ENCODE measurements at regions not wholly inside any gene's neighbourhood (a gene's known extent, or its start where the extent isn't known, plus 50 kb on each side); places are given as distances from the start of the nearest gene placed in this dataset.

DNA sequence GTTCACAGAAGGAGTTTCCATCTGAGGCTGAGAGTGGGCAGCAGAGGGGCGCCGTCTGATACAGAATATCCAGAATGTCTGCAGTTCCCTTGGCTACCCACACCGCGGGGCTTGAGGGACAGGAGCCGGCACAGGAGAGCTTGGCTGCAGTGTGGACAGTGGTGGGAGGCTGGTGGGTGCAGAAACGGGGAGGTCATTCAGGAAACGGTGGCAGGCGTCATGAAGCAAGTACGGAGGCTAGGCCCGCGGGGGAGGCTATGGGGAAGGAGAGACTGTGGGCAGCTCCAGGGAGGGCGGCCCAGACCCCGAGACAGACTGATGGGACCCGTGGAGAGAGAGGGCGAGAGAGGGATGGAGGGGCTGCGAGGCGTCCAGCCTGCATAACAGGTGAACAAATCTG, 55.2 kb upstream of the UQCRFS1 start:
- H3F3A ChIP-seq (ENCODE audit: low read depth): peaks cover 5% of the 10 kb centered on the region
- no peak overlapping the region for H3K9ac ChIP-seq
- H3K36me3 ChIP-seq: no peaks in the 10 kb centered on the region
- H3K4me3 ChIP-seq: no peak overlapping the region
- Mint-ChIP-seq H3K4me3 (no peak overlapping the region), H3K4me1 (peaks cover 25% of the 10 kb centered on the region), H3K9me3 (no peaks in the 10 kb centered on the region), H3K36me3 (no peaks in the 10 kb centered on the region), H3K27ac (no peak overlapping the region), H3K27me3 (ENCODE audit: insufficient read depth, low read depth) (peaks cover 27% of the 10 kb centered on the region)
- no peaks in the 10 kb centered on the region for H4K20me1 ChIP-seq (ENCODE audit: low read depth)
- DNase-seq (ENCODE audit: low spot score): no peak
- H3K27me3 ChIP-seq: no peaks in the 10 kb centered on the region
- no peaks in the 10 kb centered on the region for H3K79me2 ChIP-seq (ENCODE audit: low read depth)
- TF ChIP-seq, protein P1, sequence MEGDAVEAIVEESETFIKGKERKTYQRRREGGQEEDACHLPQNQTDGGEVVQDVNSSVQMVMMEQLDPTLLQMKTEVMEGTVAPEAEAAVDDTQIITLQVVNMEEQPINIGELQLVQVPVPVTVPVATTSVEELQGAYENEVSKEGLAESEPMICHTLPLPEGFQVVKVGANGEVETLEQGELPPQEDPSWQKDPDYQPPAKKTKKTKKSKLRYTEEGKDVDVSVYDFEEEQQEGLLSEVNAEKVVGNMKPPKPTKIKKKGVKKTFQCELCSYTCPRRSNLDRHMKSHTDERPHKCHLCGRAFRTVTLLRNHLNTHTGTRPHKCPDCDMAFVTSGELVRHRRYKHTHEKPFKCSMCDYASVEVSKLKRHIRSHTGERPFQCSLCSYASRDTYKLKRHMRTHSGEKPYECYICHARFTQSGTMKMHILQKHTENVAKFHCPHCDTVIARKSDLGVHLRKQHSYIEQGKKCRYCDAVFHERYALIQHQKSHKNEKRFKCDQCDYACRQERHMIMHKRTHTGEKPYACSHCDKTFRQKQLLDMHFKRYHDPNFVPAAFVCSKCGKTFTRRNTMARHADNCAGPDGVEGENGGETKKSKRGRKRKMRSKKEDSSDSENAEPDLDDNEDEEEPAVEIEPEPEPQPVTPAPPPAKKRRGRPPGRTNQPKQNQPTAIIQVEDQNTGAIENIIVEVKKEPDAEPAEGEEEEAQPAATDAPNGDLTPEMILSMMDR (IDR thresholded peaks at IDR 0.05): no peak
- TF ChIP-seq EZH2phosphoT487 (IDR thresholded peaks at IDR 0.05) (no peak), EZH2 (IDR thresholded peaks at IDR 0.05) (no peak)
- peaks cover 15% of the 10 kb centered on the region for H3K4me1 ChIP-seq
- no peak overlapping the region for H3K27ac ChIP-seq
- no peaks in the 10 kb centered on the region for H3K9me3 ChIP-seq (ENCODE audit: low read depth)
- H3K4me2 ChIP-seq: no peak overlapping the region
- H2AFZ ChIP-seq (replicated peaks): no peak overlapping the region

DNA sequence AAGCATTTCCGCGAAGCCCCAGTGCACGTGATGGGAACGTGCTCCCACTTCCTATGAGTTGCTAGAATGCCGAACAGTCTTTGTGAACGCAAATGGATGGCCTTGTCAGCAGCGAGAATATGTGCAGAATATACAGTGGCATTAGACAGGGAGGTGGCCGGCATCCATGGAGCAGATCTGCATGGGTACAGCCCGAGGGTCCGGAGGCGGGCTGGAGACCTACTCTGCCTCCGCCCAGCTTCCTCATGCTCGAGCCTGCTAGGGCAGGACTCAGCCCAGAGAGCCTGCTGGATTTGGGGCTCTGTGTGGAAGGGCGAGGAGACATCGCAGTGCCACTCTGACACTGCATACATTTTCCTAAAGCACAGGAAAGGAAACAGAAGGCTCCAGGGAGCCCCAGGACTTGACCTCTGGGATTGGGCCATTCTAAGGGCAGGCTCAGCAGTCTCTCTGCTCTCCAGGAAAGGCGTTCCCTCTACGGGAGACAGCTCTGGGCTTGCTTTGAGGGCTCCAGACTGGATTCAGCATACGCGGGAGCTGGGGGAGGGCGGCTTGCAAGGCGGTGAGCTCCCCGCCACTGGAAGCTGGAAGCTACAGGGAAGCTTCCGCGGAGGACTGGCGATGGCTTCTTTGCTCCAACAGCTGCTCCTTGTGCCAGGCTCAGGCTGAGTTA, 55.9 kb upstream of the UQCRFS1 start:
- no peak overlapping the region for H3K27ac Mint-ChIP-seq
- H3K9me3 Mint-ChIP-seq: no peaks in the 10 kb centered on the region
- no peak for DNase-seq (ENCODE audit: low spot score)
- peaks cover 23% of the 10 kb centered on the region for H3K27me3 Mint-ChIP-seq (ENCODE audit: insufficient read depth, low read depth)
- Histone ChIP-seq H3K27me3 (no peaks in the 10 kb centered on the region), H3K36me3 (no peaks in the 10 kb centered on the region), H2AFZ (replicated peaks) (no peak overlapping the region), H3K79me2 (ENCODE audit: low read depth) (no peaks in the 10 kb centered on the region), H3K4me3 (no peak overlapping the region), H3F3A (ENCODE audit: low read depth) (peaks cover 2% of the 10 kb centered on the region), H3K27ac (no peak overlapping the region), H3K9me3 (ENCODE audit: low read depth) (no peaks in the 10 kb centered on the region), H3K4me1 (peaks cover 12% of the 10 kb centered on the region), H3K9ac (no peak overlapping the region), H3K4me2 (no peak overlapping the region), H4K20me1 (ENCODE audit: low read depth) (no peaks in the 10 kb centered on the region)
- no peaks in the 10 kb centered on the region for H3K36me3 Mint-ChIP-seq
- H3K4me3 Mint-ChIP-seq: no peak overlapping the region
- peaks cover 25% of the 10 kb centered on the region for H3K4me1 Mint-ChIP-seq
- TF ChIP-seq, protein P1 (IDR thresholded peaks at IDR 0.05): no peak
- TF ChIP-seq EZH2 (IDR thresholded peaks at IDR 0.05) (no peak), EZH2phosphoT487 (IDR thresholded peaks at IDR 0.05) (no peak)

DNA sequence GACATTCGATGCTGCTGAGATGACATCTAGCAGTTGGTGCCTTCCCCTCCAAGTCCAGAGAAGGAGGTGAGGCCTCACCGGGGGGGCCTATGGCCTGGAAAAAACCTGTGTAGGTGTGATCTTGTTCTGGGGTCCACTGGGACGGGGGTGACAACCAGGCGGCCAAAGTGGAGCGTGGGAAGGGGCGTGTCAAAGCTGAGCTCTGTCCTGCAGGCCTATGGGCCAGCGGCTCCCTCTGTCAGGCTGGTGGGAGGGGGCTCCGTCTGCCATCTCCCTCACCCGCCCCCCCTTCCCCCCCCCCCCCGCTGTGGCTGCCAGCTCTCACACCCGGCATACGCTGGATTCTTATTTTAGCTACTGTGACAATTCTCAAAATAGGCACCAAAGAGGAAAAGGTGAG, 56.7 kb upstream of the UQCRFS1 start:
- no peaks in the 10 kb centered on the region for H3K9me3 ChIP-seq (ENCODE audit: low read depth)
- H2AFZ ChIP-seq (replicated peaks): no peak overlapping the region
- no peak overlapping the region for H3K4me3 Mint-ChIP-seq
- H3K36me3 Mint-ChIP-seq: no peaks in the 10 kb centered on the region
- H3K36me3 ChIP-seq: no peaks in the 10 kb centered on the region
- H3K4me3 ChIP-seq: no peak overlapping the region
- H3K27me3 ChIP-seq: no peaks in the 10 kb centered on the region
- H3K27ac ChIP-seq: no peak overlapping the region
- H4K20me1 ChIP-seq (ENCODE audit: low read depth): no peaks in the 10 kb centered on the region
- H3K9me3 Mint-ChIP-seq: no peaks in the 10 kb centered on the region
- peaks cover 23% of the 10 kb centered on the region for H3K27me3 Mint-ChIP-seq (ENCODE audit: insufficient read depth, low read depth)
- H3K27ac Mint-ChIP-seq: no peak overlapping the region
- TF ChIP-seq EZH2 (IDR thresholded peaks at IDR 0.05) (no peak), EZH2phosphoT487 (IDR thresholded peaks at IDR 0.05) (no peak)
- TF ChIP-seq, protein P1 (IDR thresholded peaks at IDR 0.05): no peak
- H3K4me2 ChIP-seq: peak overlapping the region; percentile 13
- no peaks in the 10 kb centered on the region for H3F3A ChIP-seq (ENCODE audit: low read depth)
- no peaks in the 10 kb centered on the region for H3K79me2 ChIP-seq (ENCODE audit: low read depth)
- peaks cover 8% of the 10 kb centered on the region for H3K4me1 ChIP-seq
- no peak for DNase-seq (ENCODE audit: low spot score)
- H3K4me1 Mint-ChIP-seq: peaks cover 25% of the 10 kb centered on the region
- no peak overlapping the region for H3K9ac ChIP-seq
